ENCODE measurements at regions not wholly inside any gene's neighbourhood (a gene's known extent, or its start where the extent isn't known, plus 50 kb on each side); places are given as distances from the start of the nearest gene placed in this dataset.
"Not testable (repeated sequence)": the region's sequence is repeated elsewhere in the genome, so short reads cannot be mapped to it uniquely, and the experiment has no call there.

DNA sequence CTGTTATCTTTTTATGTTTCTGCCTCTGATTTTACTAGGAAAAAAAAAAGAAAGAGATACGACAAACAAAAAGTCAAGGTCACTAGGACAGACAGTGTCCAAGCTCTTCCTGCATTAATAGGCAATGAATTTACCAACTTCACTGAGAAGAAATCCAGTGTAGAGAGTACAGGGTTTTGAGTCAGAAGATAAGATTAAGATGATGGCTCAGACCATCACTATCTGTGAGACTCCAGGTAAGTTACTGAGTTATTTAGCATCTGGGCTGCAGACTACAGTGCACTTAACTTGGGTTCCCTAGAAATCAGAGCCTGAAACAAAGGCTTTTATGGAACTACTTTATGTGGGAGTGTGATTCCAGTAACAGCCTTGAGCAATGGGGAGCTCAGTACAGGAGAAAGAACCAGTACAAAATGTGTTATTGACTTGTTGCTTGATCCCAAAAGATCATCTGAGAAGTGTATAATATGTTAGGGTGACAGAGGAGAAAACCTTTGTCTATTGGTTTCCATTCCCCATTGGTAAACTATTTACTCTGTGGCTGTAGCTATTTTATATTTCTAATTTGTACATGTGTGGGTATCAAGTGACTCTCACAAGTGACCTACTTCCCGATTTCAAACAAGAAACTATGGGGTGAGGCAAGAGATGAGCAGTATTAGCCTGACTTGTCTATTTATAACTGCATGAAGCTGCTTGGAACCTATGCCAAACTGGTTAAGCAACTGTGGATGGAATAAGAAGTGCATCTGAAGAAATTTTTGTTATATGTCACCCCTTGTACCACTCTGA lies 395.8 kb downstream of the RAB38 start:
- TF ChIP-seq, protein P1, sequence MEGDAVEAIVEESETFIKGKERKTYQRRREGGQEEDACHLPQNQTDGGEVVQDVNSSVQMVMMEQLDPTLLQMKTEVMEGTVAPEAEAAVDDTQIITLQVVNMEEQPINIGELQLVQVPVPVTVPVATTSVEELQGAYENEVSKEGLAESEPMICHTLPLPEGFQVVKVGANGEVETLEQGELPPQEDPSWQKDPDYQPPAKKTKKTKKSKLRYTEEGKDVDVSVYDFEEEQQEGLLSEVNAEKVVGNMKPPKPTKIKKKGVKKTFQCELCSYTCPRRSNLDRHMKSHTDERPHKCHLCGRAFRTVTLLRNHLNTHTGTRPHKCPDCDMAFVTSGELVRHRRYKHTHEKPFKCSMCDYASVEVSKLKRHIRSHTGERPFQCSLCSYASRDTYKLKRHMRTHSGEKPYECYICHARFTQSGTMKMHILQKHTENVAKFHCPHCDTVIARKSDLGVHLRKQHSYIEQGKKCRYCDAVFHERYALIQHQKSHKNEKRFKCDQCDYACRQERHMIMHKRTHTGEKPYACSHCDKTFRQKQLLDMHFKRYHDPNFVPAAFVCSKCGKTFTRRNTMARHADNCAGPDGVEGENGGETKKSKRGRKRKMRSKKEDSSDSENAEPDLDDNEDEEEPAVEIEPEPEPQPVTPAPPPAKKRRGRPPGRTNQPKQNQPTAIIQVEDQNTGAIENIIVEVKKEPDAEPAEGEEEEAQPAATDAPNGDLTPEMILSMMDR (IDR thresholded peaks at IDR 0.05; ENCODE audit: insufficient read depth, low read depth, low read length): no peak
- ChIA-PET CTCF (no interaction called here), POLR2A (no interaction called here)
- Histone ChIP-seq H3K4me3 (ENCODE audit: low read depth, low read length) (no peak overlapping the region), H3K27me3 (ENCODE audit: control insufficient read depth, insufficient read depth, low read length) (no peaks in the 10 kb centered on the region), H3K36me3 (ENCODE audit: control insufficient read depth, insufficient read depth, low read length) (no peaks in the 10 kb centered on the region)
- no peak for DNase-seq (ENCODE audit: low read depth)

DNA sequence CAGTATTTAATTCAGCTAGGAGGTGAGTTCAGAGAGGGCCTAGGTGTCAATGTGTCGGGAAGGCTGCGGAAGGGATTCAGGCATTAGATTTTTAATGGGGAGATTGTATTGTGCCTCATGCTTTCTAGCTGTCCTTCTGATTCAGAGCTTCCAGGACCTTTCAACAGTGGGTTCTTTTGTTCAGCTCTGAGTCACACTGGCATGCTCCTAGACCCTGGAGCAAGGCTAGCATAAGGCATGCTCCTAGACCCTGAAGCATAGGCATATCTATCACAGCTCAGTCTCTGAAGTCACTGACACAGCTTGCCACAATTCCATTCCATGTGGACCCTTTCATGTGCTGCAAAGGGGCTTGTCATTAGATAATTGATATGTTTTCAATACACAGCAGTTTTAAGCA lies 396.9 kb downstream of the RAB38 start:
- H3K27me3 ChIP-seq (ENCODE audit: control insufficient read depth, insufficient read depth, low read length): no peaks in the 10 kb centered on the region
- DNase-seq (ENCODE audit: low read depth): no peak
- ChIA-PET CTCF (interaction anchor here (0.7 to 1.2 kb wide), 2 partner anchors 56 to 729 kb away, joined by 3 to 4 read pairs; no protein-coding TSS in a partner anchor), POLR2A (no interaction called here)
- TF ChIP-seq, protein P1 (IDR thresholded peaks at IDR 0.05; ENCODE audit: insufficient read depth, low read depth, low read length): no peak
- H3K36me3 ChIP-seq (ENCODE audit: control insufficient read depth, insufficient read depth, low read length): no peaks in the 10 kb centered on the region
- H3K4me3 ChIP-seq (ENCODE audit: low read depth, low read length): no peak overlapping the region

DNA sequence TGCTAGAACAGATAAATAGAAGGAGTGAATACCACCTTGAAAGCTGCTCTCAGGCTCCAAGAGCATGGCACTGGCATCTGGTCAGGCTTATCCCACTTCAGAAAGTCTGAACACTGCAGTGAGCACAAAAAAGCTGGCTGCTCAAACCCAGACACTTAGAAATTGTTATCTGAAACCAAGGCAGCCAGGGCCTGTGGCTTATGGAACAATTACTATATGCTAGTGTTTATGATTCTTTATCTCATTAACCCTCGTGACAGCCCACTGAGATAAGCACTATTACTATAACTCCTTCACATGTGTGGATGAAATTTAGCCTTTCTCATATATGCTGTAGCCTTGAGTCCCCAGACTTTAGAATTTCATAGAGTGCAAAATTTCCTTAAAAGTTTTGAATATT lies 400.2 kb downstream of the RAB38 start:
- no peak for DNase-seq (ENCODE audit: low read depth)
- TF ChIP-seq, protein P1 (IDR thresholded peaks at IDR 0.05; ENCODE audit: insufficient read depth, low read depth, low read length): no peak
- H3K36me3 ChIP-seq (ENCODE audit: control insufficient read depth, insufficient read depth, low read length): no peaks in the 10 kb centered on the region
- H3K27me3 ChIP-seq (ENCODE audit: control insufficient read depth, insufficient read depth, low read length): no peaks in the 10 kb centered on the region
- H3K4me3 ChIP-seq (ENCODE audit: low read depth, low read length): no peak overlapping the region
- ChIA-PET POLR2A (no interaction called here), CTCF (no interaction called here)

DNA sequence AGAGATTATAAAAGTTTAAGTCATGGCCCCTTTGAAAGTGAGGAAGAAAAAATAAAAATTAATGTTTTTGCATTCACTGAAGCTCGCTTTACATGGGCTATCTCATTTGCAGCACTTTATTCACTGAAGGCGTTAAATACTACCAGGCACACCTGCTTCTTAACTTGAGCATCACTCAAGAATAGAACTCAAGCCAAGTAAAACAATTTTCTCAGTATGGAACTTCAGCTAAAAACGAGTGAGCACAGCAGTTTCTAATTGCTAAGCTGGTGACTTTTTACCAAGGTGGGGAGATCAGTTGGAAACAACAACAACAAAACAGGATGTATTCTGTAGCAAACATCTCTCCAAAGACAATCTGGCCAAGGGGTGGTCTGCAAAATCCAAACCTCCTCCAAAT lies 405.6 kb downstream of the RAB38 start:
- POLR2A ChIA-PET: no interaction called here
- TF ChIP-seq, protein P1 (IDR thresholded peaks at IDR 0.05; ENCODE audit: insufficient read depth, low read depth, low read length): no peak
- no peaks in the 10 kb centered on the region for H3K36me3 ChIP-seq (ENCODE audit: control insufficient read depth, insufficient read depth, low read length)
- DNase-seq (ENCODE audit: low read depth): no peak
- CTCF ChIA-PET: no interaction called here
- no peaks in the 10 kb centered on the region for H3K27me3 ChIP-seq (ENCODE audit: control insufficient read depth, insufficient read depth, low read length)
- H3K4me3 ChIP-seq (ENCODE audit: low read depth, low read length): no peak overlapping the region

DNA sequence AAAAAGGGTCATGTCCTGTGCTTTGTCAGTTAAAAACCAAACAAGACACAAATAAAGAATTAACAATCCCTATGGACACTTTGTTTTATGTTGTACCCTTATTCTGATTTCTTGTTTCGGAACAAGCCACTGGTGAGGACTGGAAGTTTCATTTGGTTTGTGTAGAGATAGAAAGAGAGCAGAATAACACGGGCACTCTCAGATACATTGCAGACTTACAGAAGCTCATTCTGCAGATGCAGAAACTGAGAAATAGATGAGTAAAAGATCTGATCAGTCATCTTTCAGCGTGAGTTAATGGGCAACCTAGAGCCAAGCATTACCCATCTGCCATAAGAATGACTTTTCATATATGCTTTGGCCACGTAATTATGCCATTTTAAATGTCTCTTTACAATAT lies 407.6 kb downstream of the RAB38 start:
- CTCF ChIA-PET: interaction anchor here (0.9 kb wide), 1 partner anchor 26 kb away, joined by 4 read pairs; no protein-coding TSS in a partner anchor
- TF ChIP-seq, protein P1 (IDR thresholded peaks at IDR 0.05; ENCODE audit: insufficient read depth, low read depth, low read length): no peak
- H3K36me3 ChIP-seq (ENCODE audit: control insufficient read depth, insufficient read depth, low read length): no peaks in the 10 kb centered on the region
- no peak for DNase-seq (ENCODE audit: low read depth)
- H3K4me3 ChIP-seq (ENCODE audit: low read depth, low read length): no peak overlapping the region
- H3K27me3 ChIP-seq (ENCODE audit: control insufficient read depth, insufficient read depth, low read length): no peaks in the 10 kb centered on the region
- POLR2A ChIA-PET: no interaction called here

DNA sequence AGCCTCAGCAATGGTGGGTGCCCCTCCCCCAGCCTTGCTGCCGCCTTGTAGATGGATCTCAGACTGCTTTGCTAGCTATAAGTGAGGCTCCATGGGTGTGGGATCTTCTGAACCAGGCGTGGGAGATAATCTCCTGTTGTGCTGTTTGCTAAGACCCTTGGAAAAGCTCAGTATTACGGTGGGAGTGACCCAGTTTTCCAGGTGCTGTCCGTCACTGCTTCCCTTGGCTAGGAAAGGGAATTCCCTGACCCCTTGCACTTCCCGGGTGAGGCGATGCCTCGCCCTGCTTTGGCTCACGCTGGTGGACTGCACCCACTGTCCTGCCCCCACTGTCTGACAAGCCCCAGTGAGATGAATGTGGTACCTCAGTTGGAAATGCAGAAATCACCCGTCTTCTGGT lies 411.2 kb downstream of the RAB38 start:
- H3K36me3 ChIP-seq (ENCODE audit: control insufficient read depth, insufficient read depth, low read length); POLR2A ChIA-PET; DNase-seq (ENCODE audit: low read depth); CTCF ChIA-PET; H3K4me3 ChIP-seq (ENCODE audit: low read depth, low read length); H3K27me3 ChIP-seq (ENCODE audit: control insufficient read depth, insufficient read depth, low read length): not testable (repeated sequence)
